ENCODE measurements at regions not wholly inside any gene's neighbourhood (a gene's known extent, or its start where the extent isn't known, plus 50 kb on each side); places are given as distances from the start of the nearest gene placed in this dataset.

DNA sequence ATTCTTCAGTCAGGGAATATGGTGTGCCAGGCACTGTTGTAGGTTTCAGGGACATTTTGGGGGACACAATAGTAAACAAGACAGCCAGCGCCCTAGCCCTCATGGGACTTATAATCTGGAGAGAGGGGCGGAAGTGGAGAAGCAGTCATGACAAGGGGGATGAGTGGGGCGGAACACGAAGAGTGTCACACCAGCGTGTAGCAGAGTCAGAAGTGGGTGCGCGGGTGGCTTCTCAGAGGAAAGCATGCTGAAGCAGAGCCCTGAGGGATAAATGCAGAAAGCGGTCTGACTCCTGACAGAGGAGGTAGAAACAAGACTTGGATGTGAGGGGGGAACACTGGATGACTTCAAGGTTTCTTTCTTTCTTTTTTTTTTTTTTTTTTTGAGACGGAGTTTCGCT is 160.3 kb upstream of the LYZL2 start:
- TF ChIP-seq, protein P1, sequence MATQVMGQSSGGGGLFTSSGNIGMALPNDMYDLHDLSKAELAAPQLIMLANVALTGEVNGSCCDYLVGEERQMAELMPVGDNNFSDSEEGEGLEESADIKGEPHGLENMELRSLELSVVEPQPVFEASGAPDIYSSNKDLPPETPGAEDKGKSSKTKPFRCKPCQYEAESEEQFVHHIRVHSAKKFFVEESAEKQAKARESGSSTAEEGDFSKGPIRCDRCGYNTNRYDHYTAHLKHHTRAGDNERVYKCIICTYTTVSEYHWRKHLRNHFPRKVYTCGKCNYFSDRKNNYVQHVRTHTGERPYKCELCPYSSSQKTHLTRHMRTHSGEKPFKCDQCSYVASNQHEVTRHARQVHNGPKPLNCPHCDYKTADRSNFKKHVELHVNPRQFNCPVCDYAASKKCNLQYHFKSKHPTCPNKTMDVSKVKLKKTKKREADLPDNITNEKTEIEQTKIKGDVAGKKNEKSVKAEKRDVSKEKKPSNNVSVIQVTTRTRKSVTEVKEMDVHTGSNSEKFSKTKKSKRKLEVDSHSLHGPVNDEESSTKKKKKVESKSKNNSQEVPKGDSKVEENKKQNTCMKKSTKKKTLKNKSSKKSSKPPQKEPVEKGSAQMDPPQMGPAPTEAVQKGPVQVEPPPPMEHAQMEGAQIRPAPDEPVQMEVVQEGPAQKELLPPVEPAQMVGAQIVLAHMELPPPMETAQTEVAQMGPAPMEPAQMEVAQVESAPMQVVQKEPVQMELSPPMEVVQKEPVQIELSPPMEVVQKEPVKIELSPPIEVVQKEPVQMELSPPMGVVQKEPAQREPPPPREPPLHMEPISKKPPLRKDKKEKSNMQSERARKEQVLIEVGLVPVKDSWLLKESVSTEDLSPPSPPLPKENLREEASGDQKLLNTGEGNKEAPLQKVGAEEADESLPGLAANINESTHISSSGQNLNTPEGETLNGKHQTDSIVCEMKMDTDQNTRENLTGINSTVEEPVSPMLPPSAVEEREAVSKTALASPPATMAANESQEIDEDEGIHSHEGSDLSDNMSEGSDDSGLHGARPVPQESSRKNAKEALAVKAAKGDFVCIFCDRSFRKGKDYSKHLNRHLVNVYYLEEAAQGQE (IDR thresholded peaks at IDR 0.05; ENCODE audit: insufficient replicate concordance, low read depth): no peak
- TF ChIP-seq SPI1 (IDR thresholded peaks at IDR 0.05; ENCODE audit: borderline replicate concordance, low read depth) (no peak), POLR2AphosphoS5 (IDR thresholded peaks at IDR 0.05; ENCODE audit: low read depth) (no peak), GABPA (IDR thresholded peaks at IDR 0.05; ENCODE audit: low read depth) (no peak)
- TF ChIP-seq, protein P2, sequence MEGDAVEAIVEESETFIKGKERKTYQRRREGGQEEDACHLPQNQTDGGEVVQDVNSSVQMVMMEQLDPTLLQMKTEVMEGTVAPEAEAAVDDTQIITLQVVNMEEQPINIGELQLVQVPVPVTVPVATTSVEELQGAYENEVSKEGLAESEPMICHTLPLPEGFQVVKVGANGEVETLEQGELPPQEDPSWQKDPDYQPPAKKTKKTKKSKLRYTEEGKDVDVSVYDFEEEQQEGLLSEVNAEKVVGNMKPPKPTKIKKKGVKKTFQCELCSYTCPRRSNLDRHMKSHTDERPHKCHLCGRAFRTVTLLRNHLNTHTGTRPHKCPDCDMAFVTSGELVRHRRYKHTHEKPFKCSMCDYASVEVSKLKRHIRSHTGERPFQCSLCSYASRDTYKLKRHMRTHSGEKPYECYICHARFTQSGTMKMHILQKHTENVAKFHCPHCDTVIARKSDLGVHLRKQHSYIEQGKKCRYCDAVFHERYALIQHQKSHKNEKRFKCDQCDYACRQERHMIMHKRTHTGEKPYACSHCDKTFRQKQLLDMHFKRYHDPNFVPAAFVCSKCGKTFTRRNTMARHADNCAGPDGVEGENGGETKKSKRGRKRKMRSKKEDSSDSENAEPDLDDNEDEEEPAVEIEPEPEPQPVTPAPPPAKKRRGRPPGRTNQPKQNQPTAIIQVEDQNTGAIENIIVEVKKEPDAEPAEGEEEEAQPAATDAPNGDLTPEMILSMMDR (IDR thresholded peaks at IDR 0.05; ENCODE audit: insufficient read depth, low read length): no peak
- H3K4me3 ChIP-seq (replicated peaks; ENCODE audit: insufficient read depth, low read length): no peak overlapping the region
- no peak overlapping the region for H3K27ac ChIP-seq (replicated peaks)
- H3K27me3 ChIP-seq (ENCODE audit: insufficient read depth, poor library complexity, severe bottlenecking): no peaks in the 10 kb centered on the region
- DNase-seq (ENCODE audit: low read depth in 1 of 2, low spot score in 1 of 2): no peak

DNA sequence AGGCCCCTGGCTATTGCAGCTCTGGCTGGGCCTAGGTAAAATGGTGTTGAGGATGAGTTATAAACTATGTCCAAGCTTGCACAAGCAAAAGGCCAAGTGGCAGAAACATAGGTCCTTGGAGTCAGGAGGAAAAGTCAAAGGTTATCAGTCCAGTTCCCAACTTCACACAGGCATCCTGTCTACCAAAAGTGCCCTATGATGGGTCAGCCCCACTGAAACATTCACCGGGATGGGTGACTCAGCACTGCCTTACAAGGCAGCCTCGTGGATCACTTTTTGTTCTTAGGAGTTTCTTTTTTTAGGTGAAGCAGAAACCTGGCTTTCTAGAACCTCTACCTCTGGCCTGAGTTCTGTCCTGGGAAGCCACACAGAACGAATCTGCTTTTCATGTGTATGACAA is 158.8 kb upstream of the LYZL2 start:
- TF ChIP-seq SPI1 (IDR thresholded peaks at IDR 0.05; ENCODE audit: borderline replicate concordance, low read depth) (no peak), GABPA (IDR thresholded peaks at IDR 0.05; ENCODE audit: low read depth) (no peak), POLR2AphosphoS5 (IDR thresholded peaks at IDR 0.05; ENCODE audit: low read depth) (no peak)
- TF ChIP-seq, protein P1 (IDR thresholded peaks at IDR 0.05; ENCODE audit: insufficient replicate concordance, low read depth): no peak
- TF ChIP-seq, protein P2 (IDR thresholded peaks at IDR 0.05; ENCODE audit: insufficient read depth, low read length): no peak
- H3K4me3 ChIP-seq (replicated peaks; ENCODE audit: insufficient read depth, low read length): no peak overlapping the region
- no peak overlapping the region for H3K27ac ChIP-seq (replicated peaks)
- no peak for DNase-seq (ENCODE audit: low read depth in 1 of 2, low spot score in 1 of 2)
- no peaks in the 10 kb centered on the region for H3K27me3 ChIP-seq (ENCODE audit: insufficient read depth, poor library complexity, severe bottlenecking)

DNA sequence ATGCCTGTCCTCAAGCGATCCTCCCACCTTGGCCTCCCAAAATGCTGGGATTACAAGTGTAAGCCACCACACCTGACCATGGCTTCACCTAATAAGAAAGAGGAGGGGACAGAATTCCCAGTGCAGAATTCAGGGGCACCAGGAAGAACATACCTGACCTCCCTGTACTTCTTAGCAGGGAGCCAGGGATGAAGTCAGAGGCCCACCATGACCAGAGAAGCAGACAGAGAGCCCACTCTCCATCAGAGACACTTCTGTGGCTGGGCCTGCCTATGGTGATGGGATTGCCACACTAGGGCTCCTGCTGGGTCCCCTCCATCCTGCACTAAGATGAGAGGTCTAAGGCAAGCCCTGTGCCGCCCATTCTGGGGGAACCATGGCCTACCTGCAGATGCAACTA is 157.4 kb upstream of the LYZL2 start:
- H3K4me3 ChIP-seq (replicated peaks; ENCODE audit: insufficient read depth, low read length): no peak overlapping the region
- TF ChIP-seq POLR2AphosphoS5 (IDR thresholded peaks at IDR 0.05; ENCODE audit: low read depth) (no peak), SPI1 (IDR thresholded peaks at IDR 0.05; ENCODE audit: borderline replicate concordance, low read depth) (no peak), GABPA (IDR thresholded peaks at IDR 0.05; ENCODE audit: low read depth) (no peak)
- TF ChIP-seq, protein P1 (IDR thresholded peaks at IDR 0.05; ENCODE audit: insufficient replicate concordance, low read depth): no peak
- TF ChIP-seq, protein P2 (IDR thresholded peaks at IDR 0.05; ENCODE audit: insufficient read depth, low read length): no peak
- no peaks in the 10 kb centered on the region for H3K27me3 ChIP-seq (ENCODE audit: insufficient read depth, poor library complexity, severe bottlenecking)
- H3K27ac ChIP-seq (replicated peaks): no peak overlapping the region
- DNase-seq (ENCODE audit: low read depth in 1 of 2, low spot score in 1 of 2): no peak

Measured in HL-60 (cell line).